HUES48 (cell line): ENCODE measurements at regions not wholly inside any gene's neighbourhood (a gene's known extent, or its start where the extent isn't known, plus 50 kb on each side); places are given as distances from the start of the nearest gene placed in this dataset.
A peak's percentile ranks its signal among the peaks of the same experiment; 100 is the strongest.

ENCODE experiments used
- H3K27ac ChIP-seq: one replicate; pipeline ENCODE4 v1.7.0; 2013; ENCODE audit warnings: low read depth, low read length, inconsistent platforms
- H3K27me3 ChIP-seq: 2 replicates; pipeline ENCODE4 v1.6.1; 2013; ENCODE audit warnings: mild to moderate bottlenecking, low read length; ENCODE audit not compliant: control insufficient read depth, insufficient read depth
- H3K36me3 ChIP-seq: 2 replicates; pipeline ENCODE4 v1.6.1; 2013; ENCODE audit warnings: low read length; ENCODE audit not compliant: control insufficient read depth, insufficient read depth
- H3K4me1 ChIP-seq: 2 replicates; pipeline ENCODE4 v1.6.1; 2013; ENCODE audit warnings: mild to moderate bottlenecking, low read length; ENCODE audit not compliant: control insufficient read depth, insufficient read depth
- H3K4me3 ChIP-seq: 2 replicates; pipeline ENCODE4 v1.5.1; 2013; ENCODE audit warnings: mild to moderate bottlenecking, low read depth, low read length
- H3K9ac ChIP-seq: 2 replicates; pipeline ENCODE4 v1.6.1; 2013; ENCODE audit warnings: mild to moderate bottlenecking, low read depth, low read length, moderate library complexity
- H3K9me3 ChIP-seq: 2 replicates; pipeline ENCODE4 v1.6.1; 2013; ENCODE audit warnings: low read length; ENCODE audit not compliant: control insufficient read depth, insufficient read depth

GRCh38 chr2:52369178-52369577 is 1337.2 kb upstream of the NRXN1 start:
- Histone ChIP-seq H3K9ac (no peak overlapping the region), H3K4me1 (no peaks in the 10 kb centered on the region), H3K27me3 (no peaks in the 10 kb centered on the region), H3K9me3 (no peaks in the 10 kb centered on the region; the same call in 1 of the 2 replicates), H3K4me3 (no peak overlapping the region), H3K36me3 (no peaks in the 10 kb centered on the region), H3K27ac (no peak overlapping the region)

DNA sequence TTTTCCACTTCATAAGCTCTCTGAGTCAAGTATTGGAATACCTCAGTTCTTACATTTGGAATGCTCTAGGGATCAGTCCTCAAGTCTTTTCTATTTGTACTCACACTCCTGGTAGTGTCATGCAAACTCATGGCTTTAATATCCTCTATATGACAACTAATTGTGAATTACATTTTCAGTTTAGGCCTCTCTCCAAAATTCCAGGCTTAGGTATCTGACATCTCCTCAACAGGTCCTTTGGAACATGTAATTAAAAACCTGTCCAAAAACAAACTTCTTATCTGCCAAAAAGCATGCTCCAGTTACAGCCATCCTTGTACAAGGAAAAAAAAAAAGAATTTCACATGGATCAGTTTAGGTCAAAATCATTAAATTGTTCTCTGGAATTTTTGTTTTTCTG is 1336.2 kb upstream of the NRXN1 start:
- H3K9ac ChIP-seq = no peak overlapping the region
- H3K27me3 ChIP-seq = no peaks in the 10 kb centered on the region
- H3K27ac ChIP-seq = no peak overlapping the region
- H3K4me3 ChIP-seq = no peak overlapping the region
- no peaks in the 10 kb centered on the region for H3K36me3 ChIP-seq
- H3K4me1 ChIP-seq = no peaks in the 10 kb centered on the region
- H3K9me3 ChIP-seq = peaks cover 5% of the 10 kb centered on the region

GRCh38 chr2:52365946-52366345 is 1334.0 kb upstream of the NRXN1 start:
- Histone ChIP-seq H3K27me3 (no peaks in the 10 kb centered on the region), H3K36me3 (no peaks in the 10 kb centered on the region), H3K9ac (no peak overlapping the region), H3K27ac (no peak overlapping the region), H3K4me1 (no peaks in the 10 kb centered on the region), H3K4me3 (no peak overlapping the region), H3K9me3 (peaks cover 5% of the 10 kb centered on the region)

- Histone ChIP-seq H3K27ac (no peak overlapping the region), H3K9me3 (peaks cover 8% of the 10 kb centered on the region; the same call in 1 of the 2 replicates), H3K27me3 (no peaks in the 10 kb centered on the region), H3K9ac (no peak overlapping the region), H3K4me1 (no peaks in the 10 kb centered on the region), H3K4me3 (no peak overlapping the region), H3K36me3 (no peaks in the 10 kb centered on the region)
Measured at GRCh38 chr2:52356556-52356955, 1324.6 kb upstream of the NRXN1 start.

GRCh38 chr2:52347292-52347691 is 1315.4 kb upstream of the NRXN1 start:
- H3K27ac ChIP-seq = no peak overlapping the region
- H3K9ac ChIP-seq = no peak overlapping the region
- no peaks in the 10 kb centered on the region for H3K9me3 ChIP-seq
- no peaks in the 10 kb centered on the region for H3K36me3 ChIP-seq
- no peak overlapping the region for H3K4me3 ChIP-seq
- no peaks in the 10 kb centered on the region for H3K27me3 ChIP-seq
- H3K4me1 ChIP-seq = peaks cover 29% of the 10 kb centered on the region

- H3K4me1 ChIP-seq = peaks cover 29% of the 10 kb centered on the region
- H3K36me3 ChIP-seq = no peaks in the 10 kb centered on the region
- no peaks in the 10 kb centered on the region for H3K27me3 ChIP-seq
- H3K9me3 ChIP-seq = no peaks in the 10 kb centered on the region
- no peak overlapping the region for H3K4me3 ChIP-seq
- no peak overlapping the region for H3K9ac ChIP-seq
- H3K27ac ChIP-seq = no peak overlapping the region
Measured at GRCh38 chr2:52345676-52346075, 1313.7 kb upstream of the NRXN1 start.

DNA sequence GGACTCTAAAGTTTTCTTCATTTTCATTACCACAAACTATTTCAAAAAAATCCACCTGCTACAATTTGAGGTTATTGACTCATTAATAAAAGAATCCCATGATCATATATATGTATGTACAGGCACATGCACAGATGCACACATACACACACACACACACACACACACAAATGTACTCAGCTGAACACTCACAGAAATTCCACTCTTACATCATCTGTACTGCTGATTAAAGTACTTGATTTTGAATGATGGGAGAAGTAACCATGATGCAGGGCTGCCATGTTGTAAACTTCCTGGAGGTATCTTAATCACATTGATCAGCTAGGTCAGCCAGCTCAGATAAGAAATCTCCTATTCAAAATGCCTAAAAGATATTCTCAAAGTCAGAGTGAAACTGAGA is 1313.2 kb upstream of the NRXN1 start:
- Histone ChIP-seq H3K4me1 (peaks cover 32% of the 10 kb centered on the region), H3K27me3 (no peaks in the 10 kb centered on the region), H3K4me3 (no peak overlapping the region), H3K9ac (no peak overlapping the region), H3K27ac (no peak overlapping the region), H3K36me3 (no peaks in the 10 kb centered on the region), H3K9me3 (no peaks in the 10 kb centered on the region)

DNA sequence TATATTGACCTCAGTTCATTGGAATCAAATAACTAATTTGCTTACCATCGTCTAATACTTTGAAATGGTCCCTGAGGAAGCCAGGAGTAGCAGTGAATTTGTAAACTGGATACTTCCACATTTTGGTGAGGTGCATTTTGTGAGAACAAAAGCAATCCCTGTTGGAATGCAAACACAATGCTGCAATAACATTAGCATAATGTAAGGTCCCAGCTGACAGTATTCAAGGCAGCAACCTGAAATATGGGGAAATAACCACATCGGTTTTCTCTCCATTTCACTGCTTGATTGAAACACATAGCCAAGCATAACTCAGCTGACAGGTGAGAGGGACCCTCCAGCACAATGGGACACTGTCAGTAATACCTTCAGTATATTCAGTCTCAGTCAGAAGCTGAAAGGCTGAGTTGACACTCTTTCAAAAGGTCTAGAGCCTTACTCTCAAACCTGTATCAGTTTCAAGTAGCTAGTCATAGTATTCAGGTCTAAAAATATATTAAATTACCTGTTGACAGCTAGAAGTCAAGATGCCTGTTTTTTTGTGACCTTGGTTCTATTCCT is 1311.9 kb upstream of the NRXN1 start:
- H3K9ac ChIP-seq = no peak overlapping the region
- no peak overlapping the region for H3K27ac ChIP-seq
- H3K9me3 ChIP-seq = no peaks in the 10 kb centered on the region
- H3K27me3 ChIP-seq = no peaks in the 10 kb centered on the region
- no peaks in the 10 kb centered on the region for H3K36me3 ChIP-seq
- H3K4me1 ChIP-seq = peaks cover 45% of the 10 kb centered on the region
- H3K4me3 ChIP-seq = no peak overlapping the region

DNA sequence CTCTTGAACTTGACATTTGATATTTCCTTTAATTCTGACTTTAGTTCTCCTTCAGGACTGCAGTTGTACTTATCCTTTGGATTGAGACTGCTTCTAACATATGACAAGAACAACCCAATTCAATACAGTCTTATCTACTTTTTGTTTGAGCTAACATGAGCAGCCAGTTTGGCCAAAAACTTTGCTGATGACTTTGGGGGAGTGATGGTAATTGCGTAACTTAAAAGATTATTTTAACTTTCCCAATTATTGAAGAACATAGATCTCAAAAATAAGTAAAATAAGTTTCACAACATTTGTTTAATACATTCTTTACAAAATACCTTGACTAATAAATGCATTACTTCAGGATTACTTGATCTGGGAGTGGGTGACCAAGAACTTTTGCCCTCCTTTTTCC is 1311.1 kb upstream of the NRXN1 start:
- H3K27me3 ChIP-seq = no peaks in the 10 kb centered on the region
- H3K4me1 ChIP-seq = peaks cover 53% of the 10 kb centered on the region
- no peak overlapping the region for H3K4me3 ChIP-seq
- H3K9ac ChIP-seq = no peak overlapping the region
- no peaks in the 10 kb centered on the region for H3K36me3 ChIP-seq
- H3K9me3 ChIP-seq = no peaks in the 10 kb centered on the region
- no peak overlapping the region for H3K27ac ChIP-seq

DNA sequence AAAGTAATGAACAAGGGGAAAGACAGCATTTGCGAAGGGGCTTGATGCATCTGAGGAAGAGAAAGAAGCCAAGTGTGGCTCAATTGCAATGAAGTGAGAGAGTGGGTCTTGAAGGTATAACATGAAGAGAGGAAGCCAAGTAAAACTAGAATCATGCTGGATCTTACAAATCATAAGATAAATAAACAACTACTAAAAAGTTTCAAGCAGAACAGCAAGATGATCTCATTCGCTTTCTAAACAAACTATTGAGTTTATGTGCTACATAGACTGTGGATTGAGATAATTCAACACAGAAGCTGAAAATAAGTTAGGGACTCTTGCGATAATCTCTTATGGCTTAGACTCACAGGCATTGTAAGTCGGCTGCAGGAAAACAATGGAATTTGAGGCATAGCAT is 1310.5 kb upstream of the NRXN1 start:
- no peaks in the 10 kb centered on the region for H3K27me3 ChIP-seq
- no peak overlapping the region for H3K4me3 ChIP-seq
- H3K9me3 ChIP-seq = no peaks in the 10 kb centered on the region
- no peak overlapping the region for H3K27ac ChIP-seq
- H3K36me3 ChIP-seq = no peaks in the 10 kb centered on the region
- H3K9ac ChIP-seq = no peak overlapping the region
- H3K4me1 ChIP-seq = peaks cover 57% of the 10 kb centered on the region

GRCh38 chr2:52341732-52342131 is 1309.8 kb upstream of the NRXN1 start:
- H3K4me1 ChIP-seq = peaks cover 64% of the 10 kb centered on the region
- no peaks in the 10 kb centered on the region for H3K9me3 ChIP-seq
- no peaks in the 10 kb centered on the region for H3K36me3 ChIP-seq
- no peak overlapping the region for H3K27ac ChIP-seq
- H3K9ac ChIP-seq = no peak overlapping the region
- H3K27me3 ChIP-seq = no peaks in the 10 kb centered on the region
- no peak overlapping the region for H3K4me3 ChIP-seq

GRCh38 chr2:52340171-52340570 is 1308.2 kb upstream of the NRXN1 start:
- Histone ChIP-seq H3K4me3 (no peak overlapping the region), H3K9me3 (no peaks in the 10 kb centered on the region), H3K36me3 (no peaks in the 10 kb centered on the region), H3K27ac (peak overlapping the region; percentile 60), H3K4me1 (peaks cover 73% of the 10 kb centered on the region), H3K27me3 (no peaks in the 10 kb centered on the region), H3K9ac (0 out of 2 replicates have a peak overlapping the region, but pooled peaks have one; percentile 8)
